ENCODE measurements at regions not wholly inside any gene's neighbourhood (a gene's known extent, or its start where the extent isn't known, plus 50 kb on each side); places are given as distances from the start of the nearest gene placed in this dataset.

GRCh38 chr3:87077355-87077754, 86.4 kb upstream of the VGLL3 start:
- TF ChIP-seq CTCF (IDR thresholded peaks at IDR 0.05) (no peak), EP300 (IDR thresholded peaks at IDR 0.05) (no peak)
- no peak overlapping the region for H3K4me3 ChIP-seq
- H3K27me3 ChIP-seq: no peaks in the 10 kb centered on the region
- DNase-seq (ENCODE audit: low spot score in 2 of 2): no peak
- H3K9me3 ChIP-seq: no peaks in the 10 kb centered on the region
- 93 to 99% methylated on average over 2 of the region's 2 CpGs for WGBS, 2 donors
- H3K4me1 ChIP-seq: peaks cover 0 to 7% (median 0%) of the 10 kb centered on the region in 4 donors
- H3K27ac ChIP-seq: no peak overlapping the region
- H3K36me3 ChIP-seq: no peaks in the 10 kb centered on the region

GRCh38 chr3:87076946-87077345, 86.0 kb upstream of the VGLL3 start:
- Histone ChIP-seq H3K9me3 (no peaks in the 10 kb centered on the region), H3K4me1 (peaks cover 0 to 7% (median 0%) of the 10 kb centered on the region in 4 donors), H3K27ac (no peak overlapping the region), H3K4me3 (no peak overlapping the region), H3K27me3 (no peaks in the 10 kb centered on the region), H3K36me3 (no peaks in the 10 kb centered on the region)
- 76 to 80% methylated on average over 3 of the region's 3 CpGs for WGBS, 2 donors
- TF ChIP-seq CTCF (IDR thresholded peaks at IDR 0.05) (no peak), POLR2A (IDR thresholded peaks at IDR 0.05) (no peak), EP300 (IDR thresholded peaks at IDR 0.05) (no peak)
- DNase-seq (ENCODE audit: low spot score in 2 of 2): no peak

- WGBS, 2 donors: 83 to 88% methylated on average over 7 of the region's 7 CpGs
- Histone ChIP-seq H3K4me3 (no peak overlapping the region), H3K9me3 (no peaks in the 10 kb centered on the region), H3K36me3 (no peaks in the 10 kb centered on the region), H3K27me3 (no peaks in the 10 kb centered on the region), H3K4me1 (peaks cover 0 to 7% (median 0%) of the 10 kb centered on the region in 4 donors), H3K27ac (no peak overlapping the region)
- no peak for DNase-seq (ENCODE audit: low spot score in 2 of 2)
- TF ChIP-seq POLR2A (IDR thresholded peaks at IDR 0.05) (no peak), CTCF (IDR thresholded peaks at IDR 0.05) (no peak), EP300 (IDR thresholded peaks at IDR 0.05) (no peak)
Observed at GRCh38 chr3:87073496-87074145, 82.7 kb upstream of the VGLL3 start.

- no peaks in the 10 kb centered on the region for H3K36me3 ChIP-seq
- peaks cover 0 to 7% (median 0%) of the 10 kb centered on the region in 4 donors for H3K4me1 ChIP-seq
- no peak overlapping the region for H3K4me3 ChIP-seq
- no peak overlapping the region for H3K27ac ChIP-seq
- no peaks in the 10 kb centered on the region for H3K9me3 ChIP-seq
- DNase-seq (ENCODE audit: low spot score in 2 of 2): no peak
- no peaks in the 10 kb centered on the region for H3K27me3 ChIP-seq
- no peak for TF ChIP-seq CTCF (IDR thresholded peaks at IDR 0.05)
- no peak for TF ChIP-seq POLR2A (IDR thresholded peaks at IDR 0.05)
- no peak for TF ChIP-seq EP300 (IDR thresholded peaks at IDR 0.05)
Observed at GRCh38 chr3:87072446-87072845, 81.5 kb upstream of the VGLL3 start.

GRCh38 chr3:87069971-87070370, 79.0 kb upstream of the VGLL3 start:
- 77 to 78% methylated on average over 6 of the region's 6 CpGs for WGBS, 2 donors
- no peaks in the 10 kb centered on the region for H3K9me3 ChIP-seq
- H3K4me1 ChIP-seq: peaks cover 0 to 7% (median 0%) of the 10 kb centered on the region in 4 donors
- TF ChIP-seq CTCF (IDR thresholded peaks at IDR 0.05) (no peak), POLR2A (IDR thresholded peaks at IDR 0.05) (no peak), EP300 (IDR thresholded peaks at IDR 0.05) (no peak)
- H3K27me3 ChIP-seq: no peaks in the 10 kb centered on the region
- no peak overlapping the region for H3K27ac ChIP-seq
- H3K36me3 ChIP-seq: no peaks in the 10 kb centered on the region
- no peak overlapping the region for H3K4me3 ChIP-seq
- no peak for DNase-seq (ENCODE audit: low spot score in 2 of 2)

Data from tibial nerve (tissue), 4 donors.